Activated T-cell treated with anti-CD3 and anti-CD28 coated beads for 48 hours (primary cell): ENCODE measurements at regions not wholly inside any gene's neighbourhood (a gene's known extent, or its start where the extent isn't known, plus 50 kb on each side); places are given as distances from the start of the nearest gene placed in this dataset.

Source experiments
- DNase-seq: peaks from one replicate; pipeline ENCODE4 v3.0.0-alpha.2; 2020; ENCODE audit warnings: low read depth

DNA sequence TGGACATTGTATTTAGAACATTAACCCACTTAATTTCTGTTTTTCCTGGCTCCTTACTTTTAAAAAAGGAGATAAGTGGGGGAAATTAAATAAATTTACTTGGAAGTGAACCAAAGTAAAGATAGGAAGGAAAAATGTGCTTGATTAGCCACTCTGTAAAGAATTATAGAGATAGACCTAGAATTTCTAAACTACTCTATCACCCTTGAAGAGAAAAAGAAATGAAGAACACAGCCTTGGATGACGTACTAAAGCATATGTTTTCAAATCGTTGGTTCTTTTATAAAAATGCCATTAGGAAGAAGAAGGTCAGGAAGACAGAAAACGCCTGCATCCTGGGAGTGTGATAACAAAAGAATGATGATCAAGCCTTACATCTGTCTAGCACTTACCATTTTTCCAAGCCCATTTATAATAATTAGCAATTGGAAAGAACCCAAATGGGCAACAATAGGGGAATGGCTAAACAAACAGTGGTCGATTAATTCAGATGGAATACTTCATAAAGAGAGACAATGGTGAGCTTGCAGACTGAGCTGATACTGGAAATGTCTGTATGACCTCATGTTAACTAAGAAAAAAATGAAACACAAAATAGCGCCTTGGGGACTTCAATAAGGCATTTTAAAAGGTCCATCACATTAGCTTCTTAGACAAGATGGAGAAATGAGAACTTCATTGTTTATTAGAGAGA lies 81.0 kb upstream of the LRRC55 start:
- no peak for DNase-seq

DNA sequence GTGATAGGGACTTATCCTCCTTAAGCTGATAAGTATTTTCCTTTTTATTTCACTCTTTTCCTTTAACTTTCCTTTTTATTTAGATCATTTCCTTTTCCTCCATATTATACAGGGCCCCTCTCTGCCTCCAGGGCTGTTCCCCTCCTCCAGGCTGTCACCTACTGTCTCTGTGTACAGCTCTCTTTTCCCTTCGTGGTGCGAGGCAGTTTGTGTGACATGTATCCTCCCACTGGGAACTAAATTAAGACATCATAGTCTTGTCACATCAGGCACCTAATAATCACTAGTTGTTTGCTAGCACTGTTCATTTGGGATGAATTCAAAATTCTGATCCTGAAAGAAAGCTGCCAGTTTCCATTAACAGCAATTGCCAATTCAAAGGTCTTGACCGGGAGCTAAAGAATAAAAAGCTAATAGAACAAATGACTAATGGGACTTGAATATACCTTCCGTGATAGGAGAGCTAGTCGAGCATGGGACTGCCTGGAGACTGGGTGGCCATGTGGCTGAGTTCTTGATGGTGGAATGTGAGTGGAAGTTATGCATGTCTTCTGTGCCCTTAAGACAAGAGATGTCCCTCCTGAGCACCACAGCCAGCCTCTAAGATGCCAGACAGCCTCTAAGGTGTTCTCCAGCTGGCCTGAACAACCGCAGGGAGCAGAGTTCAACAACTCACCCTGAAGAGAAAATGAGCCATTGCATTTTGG lies 77.7 kb upstream of the LRRC55 start:
- no peak for DNase-seq

DNA sequence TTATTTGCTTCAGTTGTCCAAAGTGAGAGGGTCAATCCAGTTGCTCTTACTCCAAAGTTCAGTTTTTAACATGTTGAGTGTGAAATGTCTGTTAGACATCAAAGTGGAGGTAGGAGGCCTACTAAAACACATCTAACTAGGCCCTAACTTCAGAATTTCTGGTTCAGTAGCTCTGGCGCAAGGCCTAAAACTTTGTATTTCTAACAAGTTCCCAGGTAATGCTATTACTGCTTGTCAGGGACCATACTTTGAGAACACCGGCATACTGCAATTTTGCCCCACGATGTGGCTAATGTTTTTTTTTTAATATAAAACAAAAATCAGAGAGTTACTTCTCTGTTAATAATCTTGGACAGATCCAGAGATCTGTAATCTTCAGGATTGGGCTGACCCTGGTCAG lies 72.4 kb upstream of the LRRC55 start:
- no peak for DNase-seq

DNA sequence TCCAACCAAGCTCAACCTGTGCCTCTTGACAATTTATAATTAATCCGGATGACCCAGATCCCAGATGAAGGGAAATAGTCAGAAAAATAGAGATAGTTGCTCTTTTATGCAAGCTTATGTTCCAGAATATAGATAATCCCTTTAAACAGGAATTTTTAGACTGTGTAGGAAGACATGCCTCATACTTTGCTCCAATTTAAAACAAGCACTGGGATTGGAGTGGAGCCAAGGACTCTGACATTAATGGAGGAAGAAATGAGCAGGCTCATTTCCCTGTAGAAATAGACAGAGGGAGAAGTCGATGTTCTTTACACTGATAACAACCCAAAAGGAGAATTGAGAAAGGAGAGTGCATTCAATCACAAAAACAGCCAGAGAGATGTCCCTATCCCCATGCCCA lies 70.1 kb upstream of the LRRC55 start:
- no peak for DNase-seq

DNA sequence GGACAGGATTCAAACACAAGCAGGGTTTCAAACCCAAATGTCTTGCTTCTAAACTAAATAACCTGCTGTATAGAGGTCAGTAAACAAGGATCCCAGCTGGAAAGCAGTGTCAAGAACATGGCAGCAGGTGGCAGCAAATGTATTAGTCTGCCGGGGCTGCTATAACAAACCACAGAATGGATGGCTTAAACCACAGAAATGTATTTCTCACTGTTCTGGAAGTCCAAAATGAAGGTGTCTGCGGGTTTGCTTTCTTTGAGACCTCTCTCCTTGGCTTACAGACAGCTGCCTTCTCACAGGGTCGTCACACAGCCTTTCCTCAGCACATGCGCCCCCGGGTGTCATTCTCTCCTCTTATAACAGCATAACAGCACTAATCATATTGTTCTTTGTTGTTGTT lies 65.1 kb upstream of the LRRC55 start:
- DNase-seq, result peak; percentile 8

DNA sequence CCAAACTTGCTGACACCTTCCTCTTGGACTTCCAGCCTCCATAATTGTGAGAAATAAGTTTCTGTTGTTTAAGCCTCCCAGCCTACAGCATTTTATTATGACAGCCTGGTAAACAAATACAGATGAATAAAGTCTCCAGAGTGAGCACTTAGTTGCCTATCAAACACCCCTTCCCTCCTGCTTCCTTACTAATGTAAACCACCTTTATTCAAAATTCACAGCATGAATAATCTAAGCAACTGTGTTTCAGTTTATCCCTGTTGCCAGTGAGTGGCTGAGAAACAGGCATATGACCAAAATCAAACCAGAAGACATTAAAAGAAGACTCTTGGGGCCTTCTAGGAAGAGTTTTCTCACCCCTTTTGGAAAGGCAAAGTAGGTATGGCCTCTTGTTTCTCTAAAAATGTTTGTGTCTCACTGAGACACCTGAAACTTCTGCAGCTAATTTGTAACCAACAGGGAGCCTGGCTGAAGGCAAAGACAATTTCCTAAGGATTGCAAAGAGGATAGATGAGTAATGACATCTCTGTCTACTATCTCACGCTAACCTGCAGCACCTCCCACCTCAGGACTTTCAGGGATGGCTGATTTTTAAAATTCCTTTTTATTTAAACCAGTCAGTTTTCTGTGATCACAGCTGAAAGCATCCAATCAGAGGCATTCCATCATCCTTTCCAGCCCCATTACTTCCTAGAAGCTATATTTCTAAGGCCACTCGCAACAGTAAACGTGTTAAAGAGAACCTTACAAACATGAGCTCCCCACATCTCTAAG lies 61.4 kb upstream of the LRRC55 start:
- no peak for DNase-seq

DNA sequence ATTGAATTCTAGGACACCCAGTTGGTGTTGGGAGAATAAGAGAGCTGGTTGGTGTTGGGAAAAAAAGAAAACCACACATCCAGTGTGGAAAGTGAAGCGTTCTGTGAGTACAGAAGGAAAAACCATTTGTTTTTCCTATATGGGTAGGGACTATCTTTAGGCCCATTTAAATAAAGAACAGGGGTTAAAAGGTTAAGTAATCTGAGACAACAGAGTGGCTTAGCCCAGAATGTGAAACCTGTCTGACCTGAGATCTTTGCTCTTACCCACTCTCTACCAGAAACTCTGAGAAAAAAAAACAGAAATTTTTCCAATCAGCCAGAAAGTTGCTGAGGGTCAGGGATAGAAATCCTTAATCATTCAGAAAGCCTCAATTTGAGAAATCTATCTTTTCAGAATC lies 59.8 kb upstream of the LRRC55 start:
- no peak for DNase-seq

DNA sequence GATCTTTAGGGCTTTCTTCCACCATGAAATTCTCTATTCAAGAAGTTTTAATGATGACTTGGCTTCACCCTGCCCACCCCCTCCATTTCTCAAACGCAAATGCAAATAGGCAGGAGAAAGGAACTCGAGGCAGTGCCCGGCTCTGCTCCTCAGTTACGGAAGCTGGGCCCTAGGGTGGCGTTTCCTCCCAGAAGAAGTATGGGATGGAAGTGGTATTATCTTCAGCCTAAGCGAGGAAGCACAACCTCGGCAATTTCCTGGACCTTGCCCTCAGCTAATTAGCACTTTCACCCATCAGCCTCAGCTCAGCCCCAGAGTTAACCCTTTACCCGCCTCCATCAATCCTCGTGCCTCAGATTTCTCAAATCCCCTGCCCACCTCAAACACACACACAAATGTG lies 58.2 kb upstream of the LRRC55 start:
- DNase-seq, result no peak

DNA sequence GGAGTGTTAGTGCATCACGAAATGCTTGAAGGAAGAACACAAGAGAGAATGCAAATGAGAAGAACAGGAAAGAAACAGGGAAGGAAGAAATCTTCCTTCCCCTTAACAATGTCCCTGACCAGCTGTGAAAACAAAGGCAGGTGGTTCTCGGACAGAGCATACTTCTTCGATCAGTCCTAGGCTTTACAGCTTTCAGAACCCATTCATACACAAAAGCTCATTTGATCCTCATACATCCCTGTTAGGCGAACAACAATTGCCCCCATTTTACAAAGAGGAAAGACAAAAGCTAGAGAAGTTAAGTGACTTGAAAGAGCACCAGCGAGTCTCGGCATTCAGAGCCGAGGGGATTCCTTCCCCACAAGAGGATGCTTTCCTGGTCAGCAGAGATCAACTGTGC lies 57.2 kb upstream of the LRRC55 start:
- DNase-seq, result no peak

DNA sequence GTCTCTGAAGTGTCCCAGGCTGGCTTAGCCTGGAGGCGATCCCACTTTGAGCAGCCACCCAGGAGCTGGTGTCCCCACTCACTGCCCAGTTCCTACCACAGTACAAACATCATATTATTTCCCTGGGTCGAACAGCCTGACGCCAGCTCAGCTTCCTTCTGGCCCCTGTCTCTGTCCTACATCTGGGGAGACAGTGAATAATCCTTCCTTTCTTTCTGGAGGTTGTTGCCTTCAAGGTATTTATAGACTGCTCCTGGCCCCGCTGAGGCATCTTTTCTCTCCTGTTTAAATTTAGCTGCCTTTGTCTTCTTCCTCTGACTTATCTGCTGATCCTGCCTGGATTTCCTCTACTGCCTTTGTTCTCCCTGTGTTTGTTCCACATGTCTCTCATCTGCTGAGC lies 56.8 kb upstream of the LRRC55 start:
- no peak for DNase-seq

DNA sequence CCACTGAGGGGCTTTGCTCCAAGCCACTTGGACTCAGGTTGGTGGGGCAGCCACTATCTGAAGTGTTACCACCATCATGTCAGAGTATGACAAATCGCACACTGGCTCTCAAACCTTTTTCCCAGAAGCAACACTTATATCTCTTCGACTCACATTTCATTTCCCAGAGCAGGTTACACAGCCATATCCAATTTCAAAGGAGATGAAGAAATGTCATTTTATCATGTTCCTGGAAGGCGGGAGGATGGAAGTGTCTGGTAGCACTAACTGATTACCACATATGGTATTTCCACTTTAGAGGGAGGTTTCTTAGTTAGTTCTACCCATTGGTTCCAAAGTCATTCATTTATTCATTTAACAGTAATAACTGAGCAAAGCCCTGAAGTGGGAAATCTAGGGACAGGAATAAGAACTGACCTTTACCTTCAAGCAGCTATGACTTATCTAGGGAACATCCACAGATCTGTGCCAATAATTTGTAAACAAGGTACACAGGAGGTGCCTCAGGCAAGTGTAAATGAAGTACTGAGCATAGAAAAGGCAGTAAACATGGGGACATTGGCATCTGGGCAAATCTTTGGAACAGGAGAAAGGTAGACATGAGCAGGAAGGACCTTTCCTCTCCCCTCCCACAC lies 54.9 kb upstream of the LRRC55 start:
- no peak for DNase-seq

DNA sequence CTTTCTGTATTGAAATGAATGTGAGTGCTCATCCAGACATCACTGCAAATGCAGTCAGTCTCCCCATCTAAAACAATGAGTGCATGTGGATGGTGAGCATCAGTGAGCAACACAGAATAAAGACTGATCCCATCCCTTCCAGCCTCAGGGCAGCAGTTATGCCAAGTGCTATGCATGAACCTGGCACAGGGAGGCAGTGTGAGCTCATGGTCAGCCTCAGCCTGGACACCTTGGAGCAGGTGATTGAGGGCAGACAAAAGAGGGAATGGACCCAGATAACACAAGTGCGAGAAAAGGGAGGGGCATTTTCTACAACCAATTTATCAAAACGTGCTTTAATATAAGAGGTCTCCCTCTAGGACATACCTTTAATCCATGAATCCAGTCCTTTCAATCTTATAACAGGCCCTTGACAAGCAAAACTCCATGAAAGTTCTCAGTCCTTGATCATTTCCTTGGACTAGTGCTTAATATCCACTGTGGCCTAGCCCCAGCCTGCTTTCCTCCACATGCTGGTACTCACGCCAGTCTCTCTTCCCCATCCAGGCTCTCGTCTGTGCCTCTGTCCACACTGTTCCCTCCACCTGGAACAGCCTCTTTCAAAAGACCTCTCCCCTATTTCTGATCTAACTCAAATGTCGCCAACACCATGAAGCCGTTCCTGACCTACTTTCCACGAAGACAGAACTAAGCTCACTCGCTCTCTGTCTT lies 50.5 kb upstream of the LRRC55 start:
- DNase-seq, result peak; percentile 1
